ENCODE measurements at regions not wholly inside any gene's neighbourhood (a gene's known extent, or its start where the extent isn't known, plus 50 kb on each side); places are given as distances from the start of the nearest gene placed in this dataset.

DNA sequence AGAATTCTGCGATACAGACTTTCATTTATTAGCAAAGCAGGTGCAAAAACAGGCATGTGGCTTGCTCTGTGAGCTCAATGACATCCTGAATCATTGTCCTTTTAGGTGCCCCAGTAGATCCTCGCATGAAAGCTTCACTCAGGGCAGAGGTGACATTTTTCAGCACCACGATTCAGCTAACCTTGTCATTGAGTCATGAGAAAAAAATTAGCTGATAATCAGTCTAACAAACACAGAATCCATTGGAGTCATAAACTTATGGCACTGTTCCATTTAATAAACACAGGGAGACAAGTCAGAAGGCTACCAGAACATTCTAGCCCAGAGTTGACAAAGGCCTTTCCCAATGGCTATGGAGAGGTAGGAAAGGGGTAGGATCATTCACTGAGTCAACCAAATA, 104.8 kb upstream of the RAD23B start:
- TF ChIP-seq, protein P1, sequence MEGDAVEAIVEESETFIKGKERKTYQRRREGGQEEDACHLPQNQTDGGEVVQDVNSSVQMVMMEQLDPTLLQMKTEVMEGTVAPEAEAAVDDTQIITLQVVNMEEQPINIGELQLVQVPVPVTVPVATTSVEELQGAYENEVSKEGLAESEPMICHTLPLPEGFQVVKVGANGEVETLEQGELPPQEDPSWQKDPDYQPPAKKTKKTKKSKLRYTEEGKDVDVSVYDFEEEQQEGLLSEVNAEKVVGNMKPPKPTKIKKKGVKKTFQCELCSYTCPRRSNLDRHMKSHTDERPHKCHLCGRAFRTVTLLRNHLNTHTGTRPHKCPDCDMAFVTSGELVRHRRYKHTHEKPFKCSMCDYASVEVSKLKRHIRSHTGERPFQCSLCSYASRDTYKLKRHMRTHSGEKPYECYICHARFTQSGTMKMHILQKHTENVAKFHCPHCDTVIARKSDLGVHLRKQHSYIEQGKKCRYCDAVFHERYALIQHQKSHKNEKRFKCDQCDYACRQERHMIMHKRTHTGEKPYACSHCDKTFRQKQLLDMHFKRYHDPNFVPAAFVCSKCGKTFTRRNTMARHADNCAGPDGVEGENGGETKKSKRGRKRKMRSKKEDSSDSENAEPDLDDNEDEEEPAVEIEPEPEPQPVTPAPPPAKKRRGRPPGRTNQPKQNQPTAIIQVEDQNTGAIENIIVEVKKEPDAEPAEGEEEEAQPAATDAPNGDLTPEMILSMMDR (conservative IDR thresholded peaks at IDR 0.05; ENCODE audit: low read depth, low read length), result no peak
- TF ChIP-seq EZH2 (IDR thresholded peaks at IDR 0.05; ENCODE audit: borderline replicate concordance, low read depth, low read length, poor library complexity, severe bottlenecking), result no peak
